IPS DF 6.9 (cell line): ENCODE measurements at regions not wholly inside any gene's neighbourhood (a gene's known extent, or its start where the extent isn't known, plus 50 kb on each side); places are given as distances from the start of the nearest gene placed in this dataset.

Experiments
- DNase-seq: peaks from one replicate; pipeline ENCODE4 v3.0.0-alpha.2; 2013; ENCODE audit warnings: low read depth, low spot score
- H3K27ac ChIP-seq: one replicate; pipeline ENCODE4 v1.5.1; 2013; ENCODE audit warnings: low read length, control low read depth
- H3K27me3 ChIP-seq: 2 replicates; pipeline ENCODE4 v1.6.1; 2013; ENCODE audit warnings: mild to moderate bottlenecking, low read length; ENCODE audit not compliant: control insufficient read depth, insufficient read depth
- H3K36me3 ChIP-seq: 2 replicates; pipeline ENCODE4 v1.6.1; 2013; ENCODE audit warnings: low read length; ENCODE audit not compliant: control insufficient read depth, insufficient read depth
- H3K4me1 ChIP-seq: 2 replicates; pipeline ENCODE4 v1.6.1; 2013; ENCODE audit warnings: low read length; ENCODE audit not compliant: control insufficient read depth, insufficient read depth
- H3K4me3 ChIP-seq: 2 replicates; pipeline ENCODE4 v1.5.1; 2013; ENCODE audit warnings: mild to moderate bottlenecking, low read length
- H3K9me3 ChIP-seq: 2 replicates; pipeline ENCODE4 v1.6.1; 2013; ENCODE audit warnings: low read length, inconsistent platforms; ENCODE audit not compliant: control insufficient read depth, insufficient read depth
- WGBS: extraction: QIAGEN DNeasy Blood & Tissue Kit; methylation state at CpG from one replicate; pipeline ENCODE4 v1.1.7; 2013; ENCODE audit warnings: mixed read lengths, missing lambda C conversion rate; ENCODE audit not compliant: insufficient read length, insufficient coverage; 5-methylcytosine and 5-hydroxymethylcytosine counted together

DNA sequence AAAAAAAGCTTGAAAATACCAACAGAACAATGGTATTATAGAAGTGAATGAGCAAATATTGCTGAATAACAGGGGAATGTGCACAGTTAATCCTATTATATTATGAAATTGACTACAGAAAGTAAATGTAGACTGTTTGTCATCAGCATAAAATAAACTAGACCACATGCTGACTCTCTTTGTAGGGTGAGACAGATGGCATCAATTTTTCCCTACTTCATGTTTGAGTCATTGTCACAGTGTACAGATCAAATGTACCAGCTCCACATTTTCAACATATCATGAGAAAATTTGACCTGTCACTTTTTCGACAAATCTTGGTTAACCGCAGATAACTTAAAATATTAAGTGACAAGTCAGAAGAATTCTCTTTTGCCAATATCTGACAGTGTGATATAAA lies 421.0 kb downstream of the RPL10L start:
- H3K4me3 ChIP-seq: no peak overlapping the region
- no peaks in the 10 kb centered on the region for H3K9me3 ChIP-seq
- no peaks in the 10 kb centered on the region for H3K27me3 ChIP-seq
- WGBS: no CpG with 5 or more reads among the region's 2 CpGs
- H3K36me3 ChIP-seq: no peaks in the 10 kb centered on the region
- no peak for DNase-seq
- H3K27ac ChIP-seq: no peak overlapping the region
- H3K4me1 ChIP-seq: no peaks in the 10 kb centered on the region

DNA sequence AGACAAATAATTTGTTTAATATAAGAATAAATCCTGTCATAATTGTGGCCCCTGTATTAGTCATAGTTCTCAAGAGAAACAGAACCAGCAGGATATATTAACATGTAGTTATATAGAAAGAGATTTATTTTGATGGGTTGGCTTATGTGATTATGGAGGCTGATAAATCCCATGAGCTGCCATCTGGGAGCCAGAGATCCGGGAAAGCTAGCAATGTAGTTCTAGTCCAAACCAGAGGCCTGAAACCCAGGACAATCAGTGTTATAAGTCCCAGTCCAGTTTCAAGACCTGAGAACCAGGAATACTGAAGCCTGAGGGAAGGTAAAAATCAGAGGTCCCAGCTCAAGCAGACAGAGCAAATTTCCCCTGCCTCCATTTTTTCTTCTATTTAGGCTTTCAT lies 435.8 kb downstream of the RPL10L start:
- no peak for DNase-seq
- Histone ChIP-seq H3K27me3 (no peaks in the 10 kb centered on the region), H3K9me3 (no peaks in the 10 kb centered on the region), H3K36me3 (no peaks in the 10 kb centered on the region), H3K4me3 (no peak overlapping the region), H3K4me1 (no peaks in the 10 kb centered on the region), H3K27ac (no peak overlapping the region)
- no CpG with 5 or more reads among the region's 1 CpG for WGBS

GRCh38 chr14:46198676-46199075 lies 452.9 kb downstream of the RPL10L start:
- DNase-seq: no peak
- Histone ChIP-seq H3K27me3 (no peaks in the 10 kb centered on the region), H3K4me1 (no peaks in the 10 kb centered on the region), H3K4me3 (no peak overlapping the region), H3K9me3 (no peaks in the 10 kb centered on the region), H3K36me3 (no peaks in the 10 kb centered on the region), H3K27ac (no peak overlapping the region)
- no CpG with 5 or more reads among the region's 2 CpGs for WGBS

GRCh38 chr14:46197856-46198255 lies 453.7 kb downstream of the RPL10L start:
- Histone ChIP-seq H3K9me3 (no peaks in the 10 kb centered on the region), H3K27me3 (no peaks in the 10 kb centered on the region), H3K4me3 (no peak overlapping the region), H3K4me1 (no peaks in the 10 kb centered on the region), H3K27ac (no peak overlapping the region), H3K36me3 (no peaks in the 10 kb centered on the region)
- no CpG with 5 or more reads among the region's 4 CpGs for WGBS
- DNase-seq: no peak
